SHP77 (cell line): ENCODE measurements at regions not wholly inside any gene's neighbourhood (a gene's known extent, or its start where the extent isn't known, plus 50 kb on each side); places are given as distances from the start of the nearest gene placed in this dataset.
"Not testable (repeated sequence)": the region's sequence is repeated elsewhere in the genome, so short reads cannot be mapped to it uniquely, and the experiment has no call there.

ENCODE experiments used
- DNase-seq, 2 experiments: peaks; one replicate each; lab custom pipeline; 2025; lab: John Stamatoyannopoulos, UW

DNA sequence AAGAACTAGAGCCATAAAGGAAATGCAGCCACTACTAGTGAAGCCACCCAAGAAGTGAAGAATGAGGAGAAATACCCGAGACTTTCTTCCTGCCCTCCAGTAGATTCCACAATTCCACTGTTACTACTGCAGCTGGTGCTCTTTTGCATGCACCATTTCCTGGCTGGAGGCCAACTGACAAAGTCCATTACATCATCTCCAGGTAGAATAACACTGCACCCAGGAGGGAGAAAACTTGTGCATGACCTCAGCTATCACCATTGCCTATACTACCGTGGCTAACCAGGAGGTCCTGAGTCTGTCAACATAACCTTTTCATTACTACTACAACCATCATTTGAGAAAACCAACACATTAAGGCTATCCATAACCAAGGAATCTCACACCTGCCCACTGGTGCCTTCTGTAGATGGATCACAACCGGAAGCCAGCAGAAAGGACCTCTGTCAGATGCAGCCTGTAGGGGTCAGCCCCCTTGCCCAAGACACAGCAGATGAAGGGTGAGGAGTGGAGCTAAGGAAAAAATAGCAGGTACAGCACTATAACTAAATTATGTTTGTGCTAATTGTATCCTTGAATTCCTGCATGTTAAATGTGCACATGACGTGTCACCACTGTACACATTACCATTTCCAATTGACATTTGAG is 200.8 kb upstream of the C2CD4B start:
- peak; percentile 78 to 80 for DNase-seq

DNA sequence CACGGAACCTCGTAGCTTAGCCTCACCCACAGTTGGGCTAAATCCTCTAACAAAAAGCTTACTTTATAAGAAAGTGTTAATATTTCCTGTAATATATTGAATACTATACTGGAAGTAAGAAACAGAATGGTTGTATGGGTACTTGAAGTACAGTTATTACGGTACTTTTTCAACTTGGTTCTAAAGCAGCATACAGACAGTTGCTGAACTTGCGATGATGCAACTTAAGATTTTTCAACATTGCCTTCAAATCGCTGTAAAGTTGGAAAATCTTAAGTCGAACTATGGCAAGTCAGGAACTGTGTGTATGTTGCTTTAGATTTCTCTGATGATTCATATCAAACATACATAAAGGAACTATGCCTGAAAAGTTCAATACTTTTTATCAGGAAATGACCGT is 204.4 kb upstream of the C2CD4B start:
- no peak for DNase-seq

DNA sequence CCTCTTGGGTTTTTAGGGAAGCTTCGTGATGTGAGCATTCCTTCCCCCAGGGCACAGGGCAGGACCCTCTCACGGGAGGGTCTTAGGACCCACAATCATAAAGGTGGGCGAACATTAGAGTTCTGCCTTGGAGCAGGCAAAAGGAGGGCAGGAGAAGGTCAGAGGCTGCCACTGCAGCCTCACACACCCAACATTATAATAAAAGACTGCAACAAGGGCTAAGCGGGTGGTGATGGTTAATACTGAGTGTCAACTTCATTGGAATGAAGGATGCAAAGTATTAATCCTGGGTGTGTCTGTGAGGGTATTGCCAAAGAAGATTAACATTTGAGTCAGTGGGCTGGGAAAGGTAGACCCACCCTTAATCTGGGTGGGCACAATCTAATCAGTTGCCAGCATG is 206.6 kb upstream of the C2CD4B start:
- DNase-seq = not testable (repeated sequence)

GRCh38 chr15:62377736-62378480 is 212.8 kb upstream of the C2CD4B start:
- DNase-seq = no peak

GRCh38 chr15:62378772-62379498 is 213.8 kb upstream of the C2CD4B start:
- no peak for DNase-seq

DNA sequence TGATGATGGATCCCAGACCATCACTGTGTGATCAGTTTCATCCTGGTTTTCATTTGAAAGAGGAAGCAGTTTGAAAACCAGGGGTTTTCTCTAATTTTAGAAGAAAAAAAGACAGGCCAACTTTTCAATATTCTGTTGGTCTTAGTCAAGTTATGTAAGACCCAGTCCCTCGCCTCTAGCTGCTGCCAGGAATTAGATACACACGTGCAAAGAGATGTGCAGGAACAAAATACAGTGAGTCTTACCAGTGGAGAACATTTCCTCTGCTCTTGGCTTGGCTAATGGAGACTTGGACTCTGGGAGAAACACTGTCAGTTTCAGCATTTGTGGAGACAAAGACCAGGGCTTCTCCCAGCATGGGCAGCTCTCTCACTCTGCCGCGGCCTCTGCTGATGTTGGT is 214.9 kb upstream of the C2CD4B start:
- no peak for DNase-seq

- DNase-seq = no peak
These were observed 217.0 kb upstream of the C2CD4B start for GRCh38 chr15:62382046-62382445.

- peak; percentile 61 to 76 for DNase-seq
These were observed 225.1 kb upstream of the C2CD4B start, which contains the start of gene TLN2 for GRCh38 chr15:62389885-62390790. Gene TLN2 (plus strand): TSS chr15:62390550.

GRCh38 chr15:62390791-62391640 is 225.9 kb upstream of the C2CD4B start:
- peak; percentile 27 to 30 for DNase-seq

GRCh38 chr15:62391641-62392262 is 226.7 kb upstream of the C2CD4B start:
- DNase-seq = peak in 1 of 2 experiments; percentile 43

DNA sequence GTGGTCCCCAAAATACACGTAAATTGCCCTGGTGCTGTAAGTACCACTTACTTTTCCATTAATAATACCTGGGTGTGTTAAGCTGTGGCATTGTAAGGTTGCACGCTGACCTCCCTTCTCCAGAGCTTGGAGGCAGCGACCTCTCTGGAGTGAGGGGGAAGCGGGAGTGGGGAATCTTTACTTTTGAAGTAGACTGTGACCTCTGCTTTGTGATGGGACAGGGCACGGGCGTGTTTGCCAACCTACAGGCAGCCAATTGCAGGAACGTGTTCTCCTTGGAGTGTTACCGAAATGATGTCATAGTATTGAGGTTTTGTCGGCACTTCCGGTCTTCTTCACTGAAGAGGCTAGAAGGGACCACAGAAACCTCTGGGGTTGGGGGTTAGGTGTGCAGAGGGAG is 227.3 kb upstream of the C2CD4B start:
- DNase-seq = peak in 1 of 2 experiments; percentile 20

- DNase-seq = no peak
These were observed 228.1 kb upstream of the C2CD4B start for GRCh38 chr15:62393196-62393595.

DNA sequence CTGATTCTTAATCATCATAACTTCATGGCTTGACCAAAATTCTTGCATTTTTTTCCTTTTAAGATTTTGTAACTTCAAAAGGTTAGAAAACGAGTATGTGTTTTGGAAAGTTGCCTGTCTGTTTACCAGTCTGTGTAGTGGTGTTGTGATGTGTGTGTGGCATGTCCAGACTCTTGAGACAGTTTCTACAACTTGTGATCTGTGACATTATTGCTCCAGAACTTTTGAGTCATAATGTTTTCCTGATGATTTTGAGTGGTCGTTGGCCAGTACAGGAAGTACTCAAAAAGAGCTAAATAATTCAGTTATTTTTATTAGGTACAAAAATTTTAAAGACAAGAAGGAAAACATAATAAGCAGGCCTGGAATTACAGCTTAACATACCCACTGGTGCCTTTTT is 229.0 kb upstream of the C2CD4B start:
- DNase-seq = no peak

DNA sequence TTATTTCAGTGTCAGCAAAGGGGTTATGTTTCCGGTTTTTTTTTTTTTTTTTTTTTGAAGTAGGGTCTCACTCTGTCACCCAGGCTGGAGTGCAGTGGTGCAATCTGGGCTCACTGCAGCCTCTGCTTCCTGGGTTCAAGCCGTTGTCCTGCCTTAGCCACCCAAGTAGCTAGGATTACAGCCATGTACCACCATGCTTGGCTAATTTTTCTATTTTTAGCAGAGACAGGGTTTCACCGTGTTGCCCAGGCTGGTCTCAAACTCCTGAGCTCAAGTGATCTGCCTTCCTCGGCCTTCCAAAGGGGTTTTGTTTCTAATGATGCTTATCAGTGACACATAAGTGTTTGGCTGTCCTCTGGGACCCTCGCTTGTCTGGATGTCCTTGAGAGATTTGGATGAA is 235.7 kb upstream of the C2CD4B start:
- no peak for DNase-seq

GRCh38 chr15:62402687-62403086 is 237.6 kb upstream of the C2CD4B start:
- no peak for DNase-seq

DNA sequence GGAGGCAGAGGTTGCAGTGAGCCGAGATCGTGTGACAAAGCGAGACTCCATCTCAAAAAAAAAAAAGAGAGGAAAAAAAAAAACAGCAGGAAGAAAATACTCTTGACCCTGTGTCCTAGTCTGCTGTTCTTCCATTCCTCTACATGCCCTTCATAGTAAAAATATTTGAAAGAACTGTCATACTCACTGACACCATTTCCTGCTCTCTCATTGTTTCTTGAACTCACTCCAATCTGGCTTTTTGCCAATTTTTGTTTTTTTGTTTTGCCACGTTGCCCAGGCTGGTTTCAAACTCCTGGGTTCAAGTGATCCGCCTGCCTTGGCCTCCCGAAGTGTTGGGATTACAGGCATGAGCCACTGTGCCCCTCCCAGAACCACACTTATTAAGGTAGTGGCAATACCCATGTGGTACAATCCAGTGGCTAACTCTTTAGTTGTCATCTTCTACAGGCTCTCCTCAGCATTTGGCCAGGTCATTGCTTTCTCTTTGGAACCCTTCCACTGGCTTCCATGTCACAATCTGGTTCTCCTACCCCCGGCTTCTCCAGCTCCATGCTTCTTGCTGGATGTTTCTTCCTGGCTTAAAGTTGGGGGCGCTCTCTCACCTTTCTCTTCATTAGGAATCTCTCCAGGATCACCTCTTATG is 238.2 kb upstream of the C2CD4B start:
- DNase-seq = no peak

- DNase-seq = no peak
These were observed 239.3 kb upstream of the C2CD4B start for GRCh38 chr15:62404194-62404985.

DNA sequence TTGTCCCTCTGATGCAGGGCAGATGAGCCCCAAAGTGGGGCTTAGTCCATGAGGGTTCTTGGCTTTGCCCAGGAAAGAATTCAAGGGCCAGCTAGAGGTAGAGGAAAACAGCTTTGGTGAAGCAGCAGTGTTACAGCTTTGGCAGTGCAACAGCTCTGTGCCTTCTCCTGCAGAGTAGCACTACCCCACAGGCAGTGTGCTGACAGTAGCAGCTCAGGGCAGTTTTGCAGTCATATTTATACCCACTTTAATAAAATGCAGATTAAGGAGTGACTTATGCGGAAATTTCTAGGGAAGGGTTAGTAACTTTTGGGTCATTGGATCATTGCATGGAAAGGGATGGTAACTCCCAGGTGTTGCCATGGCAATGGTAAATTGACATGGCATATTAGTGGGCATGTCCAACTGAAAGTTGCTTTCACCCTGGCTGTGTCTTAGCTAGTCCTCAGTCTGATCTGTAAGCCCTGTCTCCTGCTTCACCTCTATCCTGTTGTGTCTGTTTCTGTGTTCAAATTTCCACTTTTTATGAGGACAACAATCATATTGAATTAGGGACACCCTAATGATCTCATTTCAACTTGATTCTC is 241.3 kb upstream of the C2CD4B start:
- no peak for DNase-seq

DNA sequence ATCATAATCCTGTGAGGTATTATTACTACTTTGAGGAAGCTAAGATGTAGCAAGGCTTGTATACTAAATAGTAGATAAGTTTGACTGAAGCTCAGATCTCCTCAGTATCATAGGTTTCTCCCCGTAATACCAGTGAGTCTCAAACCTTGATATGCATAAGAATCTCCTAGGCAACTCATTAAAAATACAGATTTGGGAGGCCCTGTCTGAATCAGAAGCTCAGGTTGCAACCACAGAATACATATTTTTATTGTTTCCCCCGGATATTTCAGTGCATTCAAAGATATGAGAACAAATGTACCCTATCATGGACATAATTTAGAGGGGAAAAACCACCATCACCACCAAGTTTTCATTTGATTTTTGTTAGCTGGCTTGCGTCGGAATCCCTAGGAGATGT is 242.1 kb upstream of the C2CD4B start:
- no peak for DNase-seq
